Panc1 (cell line): ENCODE measurements at regions not wholly inside any gene's neighbourhood (a gene's known extent, or its start where the extent isn't known, plus 50 kb on each side); places are given as distances from the start of the nearest gene placed in this dataset.

ENCODE experiments used
- ATAC-seq: fragments of 200-7000 bp; cut with Tn5 transposase; 2 replicates; pipeline ENCODE4 v1.9.1; 2020; ENCODE audit warnings: mild to moderate bottlenecking, moderate library complexity
- BruUV-seq: library from RNA; stranded (reverse); fragments of 400-500 nt; replicated peaks from 2 replicates; lab custom pipeline; 2021; lab: Mats Ljungman, UMichigan
- CTCF ChIA-PET: fragments of 300-600 bp; sonication (Branson Sonifier 250); formaldehyde crosslinking; loops from one replicate; lab custom pipeline; 2022; ENCODE audit warnings: antibody characterized with exemption; lab: Charles Lee
- POLR2A ChIA-PET: fragments of 300-600 bp; sonication (Branson Sonifier 250); formaldehyde crosslinking; loops from one replicate; lab custom pipeline; 2022; ENCODE audit warnings: antibody characterized with exemption; lab: Charles Lee
- DNase-seq: peaks from one replicate; pipeline ENCODE4 v3.0.0-alpha.2; 2010; ENCODE audit warnings: low read depth, low spot score
- H3K27ac ChIP-seq: 2 replicates; pipeline ENCODE4 v1.5.1; 2011; ENCODE audit warnings: mild to moderate bottlenecking, low read length, inconsistent platforms
- H3K27me3 ChIP-seq: fragments of 200-500 bp; sonication (Bioruptor generic); 2 replicates; pipeline ENCODE4 v1.6.0; 2014; ENCODE audit warnings: low read length, inconsistent platforms; ENCODE audit not compliant: control insufficient read depth, insufficient read depth
- H3K36me3 ChIP-seq: fragments of 200-500 bp; sonication (Bioruptor generic); 2 replicates; pipeline ENCODE4 v1.5.1; 2014; ENCODE audit warnings: inconsistent platforms, mild to moderate bottlenecking, low read length, moderate library complexity; ENCODE audit not compliant: control insufficient read depth, insufficient read depth
- H3K4me1 ChIP-seq: 2 replicates; pipeline ENCODE4 v1.5.1; 2011; ENCODE audit warnings: inconsistent platforms, mild to moderate bottlenecking, low read length, moderate library complexity; ENCODE audit not compliant: control insufficient read depth, insufficient read depth
- H3K4me3 ChIP-seq, 2 experiments: 2 replicates each; pipeline ENCODE4 v1.5.1; 2011 to 2012; ENCODE audit warnings: low read depth in 2 of 2, low read length in 2 of 2, mild to moderate bottlenecking in 2 of 2, inconsistent platforms in 1 of 2, moderate library complexity in 1 of 2
- H3K9me3 ChIP-seq: fragments of 200-500 bp; sonication (Bioruptor generic); 2 replicates; pipeline ENCODE4 v1.5.1; 2014; ENCODE audit warnings: low read depth, mild to moderate bottlenecking, inconsistent platforms, low read length, moderate library complexity; ENCODE audit not compliant: control insufficient read depth, insufficient read depth
- CTCF ChIP-seq: fragments of 450-650 bp; IDR thresholded peaks from 2 replicates; pipeline ENCODE4 v1.5.1; 2017; ENCODE audit warnings: mild to moderate bottlenecking
- POLR2AphosphoS5 ChIP-seq: IDR thresholded peaks from 2 replicates; pipeline ENCODE4 v1.6.1; 2012; ENCODE audit warnings: mild to moderate bottlenecking, low read depth, low read length, moderate library complexity
- REST ChIP-seq, 2 experiments: IDR thresholded peaks; 2 replicates each; pipeline ENCODE4 v1.6.1; 2011 to 2012; ENCODE audit warnings: low read depth in 2 of 2, control low read depth in 1 of 2, low read length in 1 of 2, mild to moderate bottlenecking in 1 of 2, moderate library complexity in 1 of 2; ENCODE audit not compliant: insufficient read depth in 1 of 2
- SIN3A ChIP-seq: IDR thresholded peaks from 2 replicates; pipeline ENCODE4 v1.6.1; 2012; ENCODE audit warnings: low read depth, mild to moderate bottlenecking, low read length, moderate library complexity, borderline replicate concordance; ENCODE audit not compliant: insufficient read depth
- TCF7L2 ChIP-seq: IDR thresholded peaks from 2 replicates; pipeline ENCODE4 v1.6.1; 2011; ENCODE audit warnings: mild to moderate bottlenecking, low read depth, low read length, inconsistent platforms
- in situ Hi-C: cut with HindIII; loops from 2 replicates; pipeline ENCODE4 v1.10.0; 2016; ENCODE audit warnings: low sequenced_read_pairs, low pct_unique_long_range_greater_than_20kb
- intact Hi-C: fragments of 100-400 bp; cut with micrococcal nuclease; formaldehyde crosslinking; loops from one replicate; pipeline ENCODE4 v1.10.0; 2022; ENCODE audit not compliant: unreplicated experiment

GRCh38 chr13:106375085-106375484 lies 160.4 kb downstream of the EFNB2 start:
- CTCF ChIA-PET, result no interaction called here
- TF ChIP-seq TCF7L2 (no peak), SIN3A (no peak), CTCF (no peak), REST (IDR thresholded peaks at IDR 0.05; ENCODE audit: insufficient read depth in 1 of 2, low read depth in 2 of 2, low read length in 1 of 2) (no peak), POLR2AphosphoS5 (no peak)
- no peak for ATAC-seq
- H3K4me1 ChIP-seq, result 0 out of 2 replicates have a peak, but pooled peaks cover 5% of the 10 kb centered on the region
- no peak overlapping the region for H3K4me3 ChIP-seq
- no peaks in the 10 kb centered on the region for H3K9me3 ChIP-seq
- BruUV-seq, result no TSS peak
- H3K36me3 ChIP-seq, result no peaks in the 10 kb centered on the region
- no peak for DNase-seq
- POLR2A ChIA-PET, result no interaction called here
- H3K27ac ChIP-seq, result no peak overlapping the region
- intact Hi-C loops, result no loop called here
- in situ Hi-C loops, result no loop called here
- H3K27me3 ChIP-seq, result no peaks in the 10 kb centered on the region

- Histone ChIP-seq H3K27me3 (no peaks in the 10 kb centered on the region), H3K4me1 (0 out of 2 replicates have a peak, but pooled peaks cover 5% of the 10 kb centered on the region), H3K4me3 (no peak overlapping the region), H3K9me3 (no peaks in the 10 kb centered on the region), H3K27ac (no peak overlapping the region), H3K36me3 (no peaks in the 10 kb centered on the region)
- CTCF ChIA-PET, result no interaction called here
- TF ChIP-seq TCF7L2 (no peak), POLR2AphosphoS5 (no peak), CTCF (no peak), REST (IDR thresholded peaks at IDR 0.05; ENCODE audit: insufficient read depth in 1 of 2, low read depth in 2 of 2, low read length in 1 of 2) (no peak), SIN3A (no peak)
- in situ Hi-C loops (no loop called here), intact Hi-C loops (no loop called here)
- POLR2A ChIA-PET, result no interaction called here
- no TSS peak for BruUV-seq
- DNase-seq, result no peak
- no peak for ATAC-seq
Observed at GRCh38 chr13:106374631-106375030, 160.8 kb downstream of the EFNB2 start.
